Hematopoietic multipotent progenitor cell (in vitro differentiated cells): ENCODE measurements at regions not wholly inside any gene's neighbourhood (a gene's known extent, or its start where the extent isn't known, plus 50 kb on each side); places are given as distances from the start of the nearest gene placed in this dataset.
"Not testable (repeated sequence)": the region's sequence is repeated elsewhere in the genome, so short reads cannot be mapped to it uniquely, and the experiment has no call there.

ENCODE experiments used
- DNase-seq, 3 donors: peaks; one replicate each; pipeline ENCODE4 v3.0.0-alpha.2; 2011 to 2015; ENCODE audit warnings: low read depth in 2 of 3, low spot score in 2 of 3

GRCh38 chr7:119228482-119228881, 1004.0 kb downstream of the ANKRD7 start:
- DNase-seq: no peak

- no peak for DNase-seq
Observed at GRCh38 chr7:119232091-119232490, 1007.6 kb downstream of the ANKRD7 start.

- no peak for DNase-seq
Observed at GRCh38 chr7:119233015-119233414, 1008.5 kb downstream of the ANKRD7 start.

- no peak for DNase-seq
Observed at GRCh38 chr7:119252962-119253361, 1020.0 kb upstream of the KCND2 start.

- DNase-seq: no peak
Observed at GRCh38 chr7:119254742-119255141, 1018.2 kb upstream of the KCND2 start.

GRCh38 chr7:119256001-119256400, 1017.0 kb upstream of the KCND2 start:
- DNase-seq: no peak

- DNase-seq: no peak
Observed at GRCh38 chr7:119256446-119257131, 1016.4 kb upstream of the KCND2 start.

- not testable (repeated sequence) for DNase-seq
Observed at GRCh38 chr7:119266790-119267189, 1006.2 kb upstream of the KCND2 start.

- peak in 2 of 3 donors; percentile 18 to 63 for DNase-seq
Observed at GRCh38 chr7:119270045-119270464, 1002.9 kb upstream of the KCND2 start.

GRCh38 chr7:119270644-119271043, 1002.3 kb upstream of the KCND2 start:
- DNase-seq: no peak

GRCh38 chr7:119271147-119271779, 1001.7 kb upstream of the KCND2 start:
- DNase-seq: no peak

GRCh38 chr7:119281181-119281846, 991.7 kb upstream of the KCND2 start:
- DNase-seq: no peak

- no peak for DNase-seq
Observed at GRCh38 chr7:119283353-119283752, 989.6 kb upstream of the KCND2 start.

- no peak for DNase-seq
Observed at GRCh38 chr7:119288416-119288815, 984.6 kb upstream of the KCND2 start.

- DNase-seq: peak in 1 of 3 donors; percentile 51
Observed at GRCh38 chr7:119300341-119300740, 972.6 kb upstream of the KCND2 start.

GRCh38 chr7:119320316-119320715, 952.7 kb upstream of the KCND2 start:
- no peak for DNase-seq

GRCh38 chr7:119329715-119330114, 943.3 kb upstream of the KCND2 start:
- no peak for DNase-seq

GRCh38 chr7:119335405-119335804, 937.6 kb upstream of the KCND2 start:
- no peak for DNase-seq

- no peak for DNase-seq
Observed at GRCh38 chr7:119341822-119342221, 931.2 kb upstream of the KCND2 start.

GRCh38 chr7:119343289-119343688, 929.7 kb upstream of the KCND2 start:
- no peak for DNase-seq

- no peak for DNase-seq
Observed at GRCh38 chr7:119344466-119344865, 928.5 kb upstream of the KCND2 start.

- no peak for DNase-seq
Observed at GRCh38 chr7:119348491-119348890, 924.5 kb upstream of the KCND2 start.
